B cell (primary cell): ENCODE measurements at regions not wholly inside any gene's neighbourhood (a gene's known extent, or its start where the extent isn't known, plus 50 kb on each side); places are given as distances from the start of the nearest gene placed in this dataset.

Source experiments
- ATAC-seq: fragments of 200-7000 bp; cut with Tn5 transposase; one replicate; pipeline ENCODE4 v1.10.0; 2021; ENCODE audit warnings: low read depth, mild to moderate bottlenecking, moderate number of reproducible peaks, moderate library complexity
- CTCF ChIA-PET: fragments of 350-600 bp; sonication (Branson Sonifier 250); formaldehyde crosslinking; loops from one replicate; lab custom pipeline; 2021; ENCODE audit warnings: antibody characterized with exemption, inconsistent platforms; lab: Charles Lee
- POLR2A ChIA-PET: fragments of 350-600 bp; sonication (Branson Sonifier 250); formaldehyde crosslinking; loops from one replicate; lab custom pipeline; 2021; ENCODE audit warnings: antibody characterized with exemption; lab: Charles Lee
- DNase-seq: peaks from one replicate; pipeline ENCODE4 v3.0.0; 2013
- H2AFZ ChIP-seq: 2 replicates; pipeline ENCODE4 v1.6.1; 2012; ENCODE audit warnings: mild to moderate bottlenecking, low read depth, low read length; ENCODE audit not compliant: insufficient read depth, poor library complexity, severe bottlenecking
- H3K27ac ChIP-seq, 2 donors: 1 replicate in 1 of 2; 2 replicates in 1 of 2; pipeline ENCODE4 v1.5.1; 2012 to 2013; ENCODE audit warnings: low read length in 2 of 2, mild to moderate bottlenecking in 2 of 2, moderate library complexity in 1 of 2
- H3K27me3 ChIP-seq, 4 experiments: fragments of 200-600 bp in 1 of 4; sonication (generic) in 1 of 4; replicated peaks in 1 of 4; 1 replicate in 2 of 4; 2 replicates in 2 of 4; pipeline versions ENCODE4 v1.6.1 to v1.7.0; 2013 to 2016; ENCODE audit warnings: low read length in 3 of 4, mild to moderate bottlenecking in 2 of 4, mixed read lengths in 1 of 4, moderate library complexity in 1 of 4; ENCODE audit not compliant: insufficient read depth in 4 of 4, control insufficient read depth in 3 of 4; ENCODE audit errors: control extremely low read depth in 1 of 4
- H3K36me3 ChIP-seq, 2 experiments: replicated peaks in 1 of 2; 1 replicate in 1 of 2; 2 replicates in 1 of 2; pipeline versions ENCODE4 v1.6.1 to v1.7.1; 2013; ENCODE audit warnings: low read length in 1 of 2; ENCODE audit not compliant: insufficient read depth in 2 of 2, control insufficient read depth in 1 of 2; ENCODE audit errors: control extremely low read depth in 1 of 2, extremely low read depth in 1 of 2
- H3K4me1 ChIP-seq, 2 donors: fragments of 200-600 bp in 1 of 2; sonication (generic) in 1 of 2; 1 replicate in 1 of 2; 2 replicates in 1 of 2; pipeline versions ENCODE4 v1.5.1 to v1.6.1; 2013 to 2017; ENCODE audit warnings: low read length in 2 of 2; ENCODE audit not compliant: control insufficient read depth in 2 of 2, insufficient read depth in 2 of 2
- H3K4me2 ChIP-seq: replicated peaks from 2 replicates; pipeline ENCODE3; 2012; ENCODE audit warnings: mild to moderate bottlenecking, low read depth, low read length; ENCODE audit not compliant: poor library complexity, severe bottlenecking
- H3K4me3 ChIP-seq, 5 experiments: fragments of 200-600 bp in 1 of 5; sonication (generic) in 1 of 5; 1 replicate in 3 of 5; 2 replicates in 2 of 5; pipeline versions ENCODE4 v1.5.1 to v1.7.0; 2011 to 2016; ENCODE audit warnings: low read length in 4 of 5, mild to moderate bottlenecking in 4 of 5, low read depth in 2 of 5, control low read depth in 1 of 5, moderate library complexity in 1 of 5; ENCODE audit not compliant: insufficient read depth in 1 of 5; ENCODE audit errors: control extremely low read depth in 1 of 5, extremely low read depth in 1 of 5
- H3K79me2 ChIP-seq: fragments of 200-600 bp; sonication (generic); one replicate; pipeline ENCODE4 v1.6.0; 2016; ENCODE audit warnings: low read length; ENCODE audit not compliant: control insufficient read depth, insufficient read depth
- H3K9ac ChIP-seq: fragments of 200-600 bp; sonication (generic); 2 replicates; pipeline ENCODE4 v1.6.1; 2017; ENCODE audit warnings: mild to moderate bottlenecking, low read length, moderate library complexity
- H3K9me3 ChIP-seq, 3 donors: one replicate each; pipeline versions ENCODE4 v1.6.1 to v1.7.1; 2013; ENCODE audit warnings: low read length in 2 of 3; ENCODE audit not compliant: control insufficient read depth in 2 of 3, insufficient read depth in 1 of 3; ENCODE audit errors: control extremely low read depth in 1 of 3
- H4K20me1 ChIP-seq: 2 replicates; pipeline ENCODE4 v1.6.0; 2012; ENCODE audit warnings: mild to moderate bottlenecking, low read length; ENCODE audit not compliant: insufficient read depth, control insufficient read depth, poor library complexity, severe bottlenecking
- H3K27ac Mint-ChIP-seq: one replicate; pipeline ENCODE4 v1.8.0; 2021; ENCODE audit warnings: mixed read lengths
- H3K27me3 Mint-ChIP-seq: one replicate; pipeline ENCODE4 v1.8.0; 2021; ENCODE audit warnings: mixed read lengths
- H3K4me1 Mint-ChIP-seq: one replicate; pipeline ENCODE4 v1.8.0; 2021; ENCODE audit warnings: mixed read lengths
- H3K4me3 Mint-ChIP-seq: one replicate; pipeline ENCODE4 v1.8.0; 2021; ENCODE audit warnings: mixed read lengths
- H3K9me3 Mint-ChIP-seq: one replicate; pipeline ENCODE4 v1.8.0; 2022; ENCODE audit warnings: mixed read lengths; ENCODE audit not compliant: insufficient read depth
- CTCF ChIP-seq: fragments of 200-600 bp; IDR thresholded peaks from one replicate; pipeline ENCODE4 v1.8.0; 2022; ENCODE audit warnings: antibody characterized with exemption, mild to moderate bottlenecking
- EZH2 ChIP-seq: IDR thresholded peaks from 2 replicates; pipeline ENCODE4 v1.6.1; 2012; ENCODE audit warnings: borderline replicate concordance, low read depth, mild to moderate bottlenecking, moderate library complexity, low read length; ENCODE audit not compliant: insufficient read depth, poor library complexity, severe bottlenecking
- WGBS: methylation state at CpG from one replicate; pipeline ENCODE4 v1.1.5; 2013; ENCODE audit warnings: missing lambda C conversion rate; ENCODE audit not compliant: insufficient coverage; 5-methylcytosine and 5-hydroxymethylcytosine counted together
- intact Hi-C: fragments of 100-400 bp; cut with micrococcal nuclease; formaldehyde crosslinking; loops from one replicate; pipeline ENCODE4 v1.10.0; 2022

GRCh38 chr18:56026509-56026908, 438.5 kb upstream of the TCF4 start:
- Histone ChIP-seq H3K9ac (no peak overlapping the region), H3K4me2 (no peak overlapping the region), H4K20me1 (no peaks in the 10 kb centered on the region), H3K79me2 (no peaks in the 10 kb centered on the region), H3K27me3 (no peaks in the 10 kb centered on the region), H2AFZ (no peak overlapping the region), H3K27ac (no peak overlapping the region), H3K9me3 (no peaks in the 10 kb centered on the region), H3K4me3 (no peak overlapping the region), H3K36me3 (no peaks in the 10 kb centered on the region), H3K4me1 (no peaks in the 10 kb centered on the region)
- ATAC-seq (no peak), DNase-seq (no peak)
- TF ChIP-seq CTCF = no peak
- no peak for TF ChIP-seq EZH2
- intact Hi-C loops = no loop called here
- H3K4me1 Mint-ChIP-seq = no peaks in the 10 kb centered on the region
- CTCF ChIA-PET = no interaction called here
- H3K27me3 Mint-ChIP-seq = no peaks in the 10 kb centered on the region
- POLR2A ChIA-PET = no interaction called here
- no peak overlapping the region for H3K27ac Mint-ChIP-seq
- no peak overlapping the region for H3K4me3 Mint-ChIP-seq
- no peaks in the 10 kb centered on the region for H3K9me3 Mint-ChIP-seq
- 67% methylated on average over 1 of the region's 2 CpGs for WGBS

GRCh38 chr18:56021809-56022195, 433.8 kb upstream of the TCF4 start:
- no peak overlapping the region for H3K27ac Mint-ChIP-seq
- CTCF ChIA-PET = no interaction called here
- POLR2A ChIA-PET = no interaction called here
- H3K79me2 ChIP-seq = no peaks in the 10 kb centered on the region
- no peak overlapping the region for H3K4me3 ChIP-seq
- no peaks in the 10 kb centered on the region for H4K20me1 ChIP-seq
- no peaks in the 10 kb centered on the region for H3K27me3 ChIP-seq
- peaks cover 13% of the 10 kb centered on the region for H3K4me1 Mint-ChIP-seq
- H3K4me3 Mint-ChIP-seq = no peak overlapping the region
- no peaks in the 10 kb centered on the region for H3K36me3 ChIP-seq
- TF ChIP-seq EZH2 = no peak
- no peak for TF ChIP-seq CTCF
- H3K9me3 Mint-ChIP-seq = no peaks in the 10 kb centered on the region
- H3K27ac ChIP-seq = no peak overlapping the region
- intact Hi-C loops = no loop called here
- WGBS = no CpG with 5 or more reads among the region's 1 CpG
- H3K4me2 ChIP-seq = no peak overlapping the region
- no peak for ATAC-seq
- H2AFZ ChIP-seq = no peak overlapping the region
- no peak overlapping the region for H3K9ac ChIP-seq
- peaks cover 0 to 1% (median 0%) of the 10 kb centered on the region in 3 donors for H3K9me3 ChIP-seq
- DNase-seq = no peak
- H3K4me1 ChIP-seq = peaks cover 6 to 7% of the 10 kb centered on the region in 2 donors
- no peaks in the 10 kb centered on the region for H3K27me3 Mint-ChIP-seq
